Stimulated activated CD8-positive, alpha-beta memory T cell treated with anti-CD3 and anti-CD28 coated beads, Interleukin-4, amount 100 ng/mL, for 1 hour (primary cell): ENCODE measurements at regions not wholly inside any gene's neighbourhood (a gene's known extent, or its start where the extent isn't known, plus 50 kb on each side); places are given as distances from the start of the nearest gene placed in this dataset.
"Not testable (repeated sequence)": the region's sequence is repeated elsewhere in the genome, so short reads cannot be mapped to it uniquely, and the experiment has no call there.

Experiments used
- DNase-seq, 2 donors: peaks; one replicate each; pipeline ENCODE4 v3.0.0-alpha.2; 2020; ENCODE audit warnings: low read depth in 2 of 2, low spot score in 1 of 2

- DNase-seq = no peak
These were observed 854.6 kb downstream of the TRIML1 start for GRCh38 chr4:188993871-188994270.

DNA sequence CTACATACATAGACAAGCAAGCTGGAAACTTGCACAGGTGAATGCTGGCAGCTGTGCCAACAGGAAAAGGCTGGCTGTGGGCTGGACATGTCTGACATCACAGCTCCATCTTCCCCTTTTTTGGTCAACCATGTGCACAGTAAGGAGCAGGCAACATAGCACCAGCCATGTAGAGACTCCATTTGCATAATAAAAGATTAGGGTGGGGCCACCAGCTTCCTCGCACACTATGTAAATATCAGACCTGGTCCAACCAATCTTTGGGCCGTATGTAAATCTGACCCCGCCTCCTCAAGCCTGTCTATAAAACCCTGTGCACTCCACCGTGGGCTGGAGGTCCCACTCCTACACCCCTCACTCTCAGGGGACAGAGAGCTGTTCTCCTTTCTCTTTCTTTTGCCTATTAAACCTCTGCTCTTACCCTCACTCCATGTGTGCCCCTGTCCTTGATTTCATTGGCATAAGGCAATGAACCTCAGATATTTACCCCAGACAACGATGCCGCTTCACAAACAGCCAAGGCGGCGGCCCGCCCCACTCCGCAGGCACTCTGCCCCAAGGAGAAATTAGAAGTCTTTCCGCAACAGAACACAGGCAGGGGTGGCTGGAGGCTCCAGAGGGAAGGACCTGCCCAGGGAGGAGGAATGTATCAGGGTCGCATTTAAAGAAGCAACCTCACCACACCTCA, 862.2 kb downstream of the TRIML1 start:
- no peak for DNase-seq

- no peak for DNase-seq
These were observed 862.8 kb downstream of the TRIML1 start for GRCh38 chr4:189001971-189002450.

- DNase-seq = no peak
These were observed 863.2 kb downstream of the TRIML1 start for GRCh38 chr4:189002475-189002874.

DNA sequence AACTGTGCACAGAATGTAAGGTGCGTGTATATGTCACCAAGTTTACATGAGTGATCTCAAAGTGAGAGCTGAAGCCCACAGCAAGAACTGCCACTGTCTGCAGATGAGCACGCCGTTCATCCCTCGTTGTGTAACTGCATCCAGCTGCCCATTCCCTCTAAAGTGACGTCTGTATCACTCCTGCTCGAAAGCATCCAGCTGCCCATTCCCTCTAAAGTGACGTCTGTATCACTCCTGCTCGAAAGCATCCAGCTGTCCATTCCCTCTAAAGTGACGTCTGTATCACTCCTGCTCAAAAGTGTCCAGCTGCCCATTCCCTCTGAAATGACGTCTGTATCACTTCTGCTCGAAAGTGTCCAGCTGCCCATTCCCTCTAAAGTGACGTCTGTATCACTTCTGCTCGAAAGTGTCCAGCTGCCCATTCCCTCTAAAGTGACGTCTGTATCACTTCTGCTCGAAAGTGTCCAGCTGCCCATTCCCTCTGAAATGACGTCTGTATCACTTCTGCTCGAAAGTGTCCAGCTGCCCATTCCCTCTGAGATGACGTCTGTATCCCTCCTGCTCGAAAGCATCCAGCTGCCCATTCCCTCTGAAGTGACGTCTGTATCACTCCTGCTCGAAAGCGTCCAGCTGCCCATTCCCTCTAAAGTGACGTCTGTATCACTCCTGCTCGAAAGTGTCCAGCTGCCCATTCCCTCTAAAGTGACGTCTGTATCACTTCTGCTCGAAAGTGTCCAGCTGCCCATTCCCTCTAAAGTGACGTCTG, 871.4 kb downstream of the TRIML1 start:
- not testable (repeated sequence) for DNase-seq

- DNase-seq = no peak
These were observed 882.6 kb downstream of the TRIML1 start for GRCh38 chr4:189021831-189022230.

GRCh38 chr4:189022440-189023035, 883.3 kb downstream of the TRIML1 start:
- no peak for DNase-seq

DNA sequence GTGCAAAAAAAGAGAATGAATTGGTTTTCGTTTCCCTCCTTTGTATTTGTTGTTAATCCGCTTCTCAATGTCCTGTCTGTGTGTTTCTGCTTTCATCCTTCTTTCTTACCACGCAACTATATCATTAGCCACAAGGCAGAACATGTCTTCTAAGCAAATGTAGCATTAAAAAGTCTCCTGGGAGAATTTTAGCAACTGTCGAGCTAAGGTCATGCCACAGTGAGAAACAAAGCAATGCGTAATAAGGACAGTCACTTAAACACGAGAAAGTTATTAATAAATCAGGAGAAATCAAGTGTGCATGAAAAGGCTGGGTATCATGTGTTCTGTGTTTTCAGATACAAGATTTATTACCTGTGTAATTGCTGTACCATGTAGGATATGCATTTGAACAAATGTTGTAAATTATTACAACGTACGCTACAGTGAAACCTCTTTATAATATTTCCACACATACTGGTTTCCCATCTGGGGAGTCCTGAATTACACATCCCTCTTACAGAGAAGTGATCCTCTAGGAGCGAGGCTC, 890.8 kb downstream of the TRIML1 start:
- DNase-seq = no peak

DNA sequence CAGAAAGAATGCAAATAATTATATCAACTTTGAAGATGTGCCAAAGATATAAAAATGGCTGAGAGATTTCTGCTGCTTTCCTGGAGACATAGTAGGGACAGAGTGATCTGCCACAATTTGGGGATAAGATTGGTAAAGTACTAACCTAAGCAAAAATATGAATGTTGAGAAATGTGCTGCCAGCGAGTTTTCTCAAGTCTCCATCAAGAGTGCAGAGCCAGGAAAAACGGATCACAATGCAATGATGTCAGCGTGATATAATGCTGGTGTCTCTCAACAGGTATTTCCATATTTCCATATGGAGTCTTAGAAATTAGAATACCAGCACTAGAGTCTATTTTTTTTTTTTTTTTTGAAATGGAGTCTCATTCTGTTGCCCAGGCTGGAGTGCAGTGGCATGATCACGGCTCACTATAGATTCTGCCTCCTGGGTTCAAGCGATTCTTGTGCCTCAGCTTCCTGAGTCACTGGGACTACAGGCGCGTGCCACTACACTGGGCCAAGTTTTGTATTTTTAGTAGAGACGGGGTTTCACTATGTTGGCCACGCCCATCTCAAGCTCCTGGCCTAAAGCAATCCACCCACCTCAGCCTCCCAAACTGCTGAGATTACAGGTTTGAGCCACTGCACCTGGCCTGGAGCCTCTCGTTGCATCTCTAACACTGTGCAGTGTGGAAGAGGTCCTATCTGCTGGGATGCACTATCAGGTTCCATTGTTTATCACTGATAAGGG, 893.5 kb downstream of the TRIML1 start:
- no peak for DNase-seq

GRCh38 chr4:189033801-189034347, 894.6 kb downstream of the TRIML1 start:
- DNase-seq = no peak

DNA sequence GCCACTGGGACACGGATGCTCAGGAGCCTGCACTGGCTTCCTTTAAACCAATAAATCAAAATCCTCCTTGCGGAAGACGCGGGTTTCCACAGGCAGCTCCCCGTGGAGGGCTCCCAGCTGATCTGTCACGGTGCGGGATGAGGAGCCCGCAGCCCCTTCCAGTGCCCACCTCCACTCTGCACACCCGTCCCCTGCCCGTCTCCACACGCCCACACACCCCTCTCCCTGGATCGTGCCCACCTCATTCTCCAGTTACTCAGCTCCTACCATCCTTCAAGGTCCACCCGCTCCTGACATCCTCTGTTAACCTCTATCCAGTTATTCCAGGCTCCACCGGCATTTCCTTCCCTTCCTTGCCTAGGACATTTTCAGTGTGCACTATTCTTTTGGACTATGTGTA, 895.9 kb downstream of the TRIML1 start:
- no peak for DNase-seq

GRCh38 chr4:189035654-189036053, 896.4 kb downstream of the TRIML1 start:
- no peak for DNase-seq

DNA sequence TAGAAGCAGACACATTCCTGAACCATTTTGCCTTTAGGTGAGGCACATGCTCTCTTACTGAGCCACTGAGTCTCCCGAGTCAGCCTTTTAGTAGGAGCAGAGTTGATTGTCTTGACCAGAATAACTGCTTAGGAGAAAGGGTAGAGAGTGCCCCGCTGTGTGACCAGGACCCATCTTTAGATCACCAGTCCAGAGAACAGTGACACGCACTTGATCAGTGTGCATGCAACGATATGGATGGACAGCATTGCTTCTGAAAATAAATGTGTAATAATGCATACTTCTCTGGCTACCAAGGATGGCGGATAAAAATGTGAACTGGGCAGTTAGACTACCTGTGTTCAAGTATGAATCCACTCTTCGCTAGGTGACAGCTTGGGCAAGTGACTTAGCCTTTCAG, 897.7 kb downstream of the TRIML1 start:
- DNase-seq = no peak

DNA sequence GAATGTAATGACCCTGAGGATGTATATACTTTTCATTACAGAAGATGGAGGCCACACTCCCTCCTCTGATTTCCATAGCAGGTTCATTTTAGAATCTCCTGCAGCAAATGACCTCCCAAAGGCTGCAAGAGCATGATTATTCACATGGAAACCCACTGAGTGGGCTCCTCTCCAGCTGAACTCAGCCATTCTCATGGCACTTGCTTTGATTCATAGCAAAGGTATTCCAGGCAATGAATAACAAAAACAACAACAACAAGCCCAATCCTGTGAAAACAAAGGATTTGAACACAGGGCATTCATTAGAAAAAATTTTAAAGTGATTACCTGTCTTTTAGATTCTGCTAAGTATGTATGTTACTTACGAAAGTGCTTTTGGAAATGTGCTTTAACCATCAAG, 894.0 kb upstream of the FRG1 start:
- no peak for DNase-seq

GRCh38 chr4:189048119-189048518, 892.6 kb upstream of the FRG1 start:
- DNase-seq = no peak

- no peak for DNase-seq
These were observed 891.0 kb upstream of the FRG1 start for GRCh38 chr4:189049682-189050081.

GRCh38 chr4:189050643-189051042, 890.0 kb upstream of the FRG1 start:
- DNase-seq = no peak

DNA sequence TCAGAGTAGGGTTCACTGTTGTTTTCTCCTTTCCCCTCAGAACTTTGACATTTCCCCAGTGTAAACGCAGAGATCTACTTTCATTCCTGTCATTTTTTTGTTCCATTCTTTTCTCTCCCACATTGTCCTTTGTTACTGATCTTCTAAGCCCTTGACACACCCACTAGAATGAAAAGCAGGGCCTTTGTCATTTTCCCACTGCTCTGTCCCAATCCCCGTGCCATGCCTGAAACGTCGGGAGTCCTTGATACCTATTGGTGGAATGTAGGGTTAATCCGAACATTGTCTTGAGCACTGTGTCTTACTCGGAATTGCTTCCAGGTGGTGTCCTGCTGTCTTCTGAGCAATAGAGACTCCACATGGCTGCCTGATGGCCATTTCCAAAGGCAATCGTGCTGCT, 887.1 kb upstream of the FRG1 start:
- no peak for DNase-seq

- DNase-seq = no peak
These were observed 880.6 kb upstream of the FRG1 start for GRCh38 chr4:189060104-189060503.

GRCh38 chr4:189062047-189062820, 878.4 kb upstream of the FRG1 start:
- no peak for DNase-seq
